Panc1 (cell line): ENCODE measurements at regions not wholly inside any gene's neighbourhood (a gene's known extent, or its start where the extent isn't known, plus 50 kb on each side); places are given as distances from the start of the nearest gene placed in this dataset.

Source experiments
- ATAC-seq: fragments of 200-7000 bp; cut with Tn5 transposase; 2 replicates; pipeline ENCODE4 v1.9.1; 2020; ENCODE audit warnings: mild to moderate bottlenecking, moderate library complexity
- BruUV-seq: library from RNA; stranded (reverse); fragments of 400-500 nt; replicated peaks from 2 replicates; lab custom pipeline; 2021; lab: Mats Ljungman, UMichigan
- CTCF ChIA-PET: fragments of 300-600 bp; sonication (Branson Sonifier 250); formaldehyde crosslinking; loops from one replicate; lab custom pipeline; 2022; ENCODE audit warnings: antibody characterized with exemption; lab: Charles Lee
- POLR2A ChIA-PET: fragments of 300-600 bp; sonication (Branson Sonifier 250); formaldehyde crosslinking; loops from one replicate; lab custom pipeline; 2022; ENCODE audit warnings: antibody characterized with exemption; lab: Charles Lee
- DNase-seq: peaks from one replicate; pipeline ENCODE4 v3.0.0-alpha.2; 2010; ENCODE audit warnings: low read depth, low spot score
- H3K27ac ChIP-seq: 2 replicates; pipeline ENCODE4 v1.5.1; 2011; ENCODE audit warnings: mild to moderate bottlenecking, low read length, inconsistent platforms
- H3K27me3 ChIP-seq: fragments of 200-500 bp; sonication (Bioruptor generic); 2 replicates; pipeline ENCODE4 v1.6.0; 2014; ENCODE audit warnings: low read length, inconsistent platforms; ENCODE audit not compliant: control insufficient read depth, insufficient read depth
- H3K36me3 ChIP-seq: fragments of 200-500 bp; sonication (Bioruptor generic); 2 replicates; pipeline ENCODE4 v1.5.1; 2014; ENCODE audit warnings: inconsistent platforms, mild to moderate bottlenecking, low read length, moderate library complexity; ENCODE audit not compliant: control insufficient read depth, insufficient read depth
- H3K4me1 ChIP-seq: 2 replicates; pipeline ENCODE4 v1.5.1; 2011; ENCODE audit warnings: inconsistent platforms, mild to moderate bottlenecking, low read length, moderate library complexity; ENCODE audit not compliant: control insufficient read depth, insufficient read depth
- H3K4me3 ChIP-seq, 2 experiments: 2 replicates each; pipeline ENCODE4 v1.5.1; 2011 to 2012; ENCODE audit warnings: low read depth in 2 of 2, low read length in 2 of 2, mild to moderate bottlenecking in 2 of 2, inconsistent platforms in 1 of 2, moderate library complexity in 1 of 2
- H3K9me3 ChIP-seq: fragments of 200-500 bp; sonication (Bioruptor generic); 2 replicates; pipeline ENCODE4 v1.5.1; 2014; ENCODE audit warnings: low read depth, mild to moderate bottlenecking, inconsistent platforms, low read length, moderate library complexity; ENCODE audit not compliant: control insufficient read depth, insufficient read depth
- POLR2AphosphoS5 ChIP-seq: IDR thresholded peaks from 2 replicates; pipeline ENCODE4 v1.6.1; 2012; ENCODE audit warnings: mild to moderate bottlenecking, low read depth, low read length, moderate library complexity
- SIN3A ChIP-seq: IDR thresholded peaks from 2 replicates; pipeline ENCODE4 v1.6.1; 2012; ENCODE audit warnings: low read depth, mild to moderate bottlenecking, low read length, moderate library complexity, borderline replicate concordance; ENCODE audit not compliant: insufficient read depth
- TCF7L2 ChIP-seq: IDR thresholded peaks from 2 replicates; pipeline ENCODE4 v1.6.1; 2011; ENCODE audit warnings: mild to moderate bottlenecking, low read depth, low read length, inconsistent platforms
- in situ Hi-C: cut with HindIII; loops from 2 replicates; pipeline ENCODE4 v1.10.0; 2016; ENCODE audit warnings: low sequenced_read_pairs, low pct_unique_long_range_greater_than_20kb
- intact Hi-C: fragments of 100-400 bp; cut with micrococcal nuclease; formaldehyde crosslinking; loops from one replicate; pipeline ENCODE4 v1.10.0; 2022; ENCODE audit not compliant: unreplicated experiment
- TF ChIP-seq, protein P1 (sequence below), 2 experiments: IDR thresholded peaks; 2 replicates each; pipeline ENCODE4 v1.6.1; 2011 to 2012; ENCODE audit warnings: low read depth in 2 of 2, control low read depth in 1 of 2, low read length in 1 of 2, mild to moderate bottlenecking in 1 of 2, moderate library complexity in 1 of 2; ENCODE audit not compliant: insufficient read depth in 1 of 2
- TF ChIP-seq, protein P2 (sequence below): fragments of 450-650 bp; IDR thresholded peaks from 2 replicates; pipeline ENCODE4 v1.5.1; 2017; ENCODE audit warnings: mild to moderate bottlenecking

DNA sequence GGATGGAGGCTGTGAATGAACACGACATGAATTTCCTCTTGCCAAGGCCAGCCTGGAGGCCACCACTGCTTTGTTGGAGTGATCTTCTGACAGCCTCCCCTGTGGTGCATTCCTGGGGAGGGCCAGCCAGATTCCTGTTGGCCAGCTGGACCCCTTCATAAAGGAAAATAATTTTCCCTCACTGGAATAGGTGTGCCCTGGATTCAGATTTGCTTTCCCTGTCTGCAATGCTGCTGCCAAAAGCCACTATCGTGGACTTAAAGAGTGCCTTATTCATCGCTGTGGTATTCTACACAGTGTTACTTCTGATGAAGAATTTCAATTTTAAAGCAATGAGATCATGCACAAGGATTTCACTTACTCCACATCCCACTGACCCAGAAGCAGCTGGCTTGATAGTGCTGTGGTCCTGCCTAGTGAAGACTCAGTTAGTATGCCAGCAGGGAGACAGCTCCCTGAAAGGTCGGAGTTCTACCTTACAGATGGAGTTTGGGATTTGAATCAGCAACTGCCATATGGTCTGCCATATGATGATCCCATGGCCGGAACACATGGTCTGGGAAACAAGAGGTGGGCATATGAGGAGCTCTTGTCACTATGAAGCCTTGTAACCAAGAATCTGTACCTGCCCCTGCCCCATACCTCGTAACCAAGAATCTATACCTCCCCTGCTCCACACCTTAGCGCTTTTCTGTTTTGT is 145.2 kb downstream of the KLF13 start:
- BruUV-seq = no TSS peak
- H3K4me3 ChIP-seq = no peak overlapping the region
- intact Hi-C loops (no loop called here), in situ Hi-C loops (no loop called here)
- no peaks in the 10 kb centered on the region for H3K4me1 ChIP-seq
- H3K27ac ChIP-seq = no peak overlapping the region
- H3K27me3 ChIP-seq = peaks cover 4% of the 10 kb centered on the region; the same call in 1 of the 2 replicates
- POLR2A ChIA-PET = no interaction called here
- CTCF ChIA-PET = no interaction called here
- H3K36me3 ChIP-seq = no peaks in the 10 kb centered on the region
- ATAC-seq (no peak), DNase-seq (no peak)
- no peaks in the 10 kb centered on the region for H3K9me3 ChIP-seq
- TF ChIP-seq, protein P1, sequence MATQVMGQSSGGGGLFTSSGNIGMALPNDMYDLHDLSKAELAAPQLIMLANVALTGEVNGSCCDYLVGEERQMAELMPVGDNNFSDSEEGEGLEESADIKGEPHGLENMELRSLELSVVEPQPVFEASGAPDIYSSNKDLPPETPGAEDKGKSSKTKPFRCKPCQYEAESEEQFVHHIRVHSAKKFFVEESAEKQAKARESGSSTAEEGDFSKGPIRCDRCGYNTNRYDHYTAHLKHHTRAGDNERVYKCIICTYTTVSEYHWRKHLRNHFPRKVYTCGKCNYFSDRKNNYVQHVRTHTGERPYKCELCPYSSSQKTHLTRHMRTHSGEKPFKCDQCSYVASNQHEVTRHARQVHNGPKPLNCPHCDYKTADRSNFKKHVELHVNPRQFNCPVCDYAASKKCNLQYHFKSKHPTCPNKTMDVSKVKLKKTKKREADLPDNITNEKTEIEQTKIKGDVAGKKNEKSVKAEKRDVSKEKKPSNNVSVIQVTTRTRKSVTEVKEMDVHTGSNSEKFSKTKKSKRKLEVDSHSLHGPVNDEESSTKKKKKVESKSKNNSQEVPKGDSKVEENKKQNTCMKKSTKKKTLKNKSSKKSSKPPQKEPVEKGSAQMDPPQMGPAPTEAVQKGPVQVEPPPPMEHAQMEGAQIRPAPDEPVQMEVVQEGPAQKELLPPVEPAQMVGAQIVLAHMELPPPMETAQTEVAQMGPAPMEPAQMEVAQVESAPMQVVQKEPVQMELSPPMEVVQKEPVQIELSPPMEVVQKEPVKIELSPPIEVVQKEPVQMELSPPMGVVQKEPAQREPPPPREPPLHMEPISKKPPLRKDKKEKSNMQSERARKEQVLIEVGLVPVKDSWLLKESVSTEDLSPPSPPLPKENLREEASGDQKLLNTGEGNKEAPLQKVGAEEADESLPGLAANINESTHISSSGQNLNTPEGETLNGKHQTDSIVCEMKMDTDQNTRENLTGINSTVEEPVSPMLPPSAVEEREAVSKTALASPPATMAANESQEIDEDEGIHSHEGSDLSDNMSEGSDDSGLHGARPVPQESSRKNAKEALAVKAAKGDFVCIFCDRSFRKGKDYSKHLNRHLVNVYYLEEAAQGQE (IDR thresholded peaks at IDR 0.05; ENCODE audit: insufficient read depth in 1 of 2, low read depth in 2 of 2, low read length in 1 of 2) = no peak
- no peak for TF ChIP-seq TCF7L2
- TF ChIP-seq, protein P2, sequence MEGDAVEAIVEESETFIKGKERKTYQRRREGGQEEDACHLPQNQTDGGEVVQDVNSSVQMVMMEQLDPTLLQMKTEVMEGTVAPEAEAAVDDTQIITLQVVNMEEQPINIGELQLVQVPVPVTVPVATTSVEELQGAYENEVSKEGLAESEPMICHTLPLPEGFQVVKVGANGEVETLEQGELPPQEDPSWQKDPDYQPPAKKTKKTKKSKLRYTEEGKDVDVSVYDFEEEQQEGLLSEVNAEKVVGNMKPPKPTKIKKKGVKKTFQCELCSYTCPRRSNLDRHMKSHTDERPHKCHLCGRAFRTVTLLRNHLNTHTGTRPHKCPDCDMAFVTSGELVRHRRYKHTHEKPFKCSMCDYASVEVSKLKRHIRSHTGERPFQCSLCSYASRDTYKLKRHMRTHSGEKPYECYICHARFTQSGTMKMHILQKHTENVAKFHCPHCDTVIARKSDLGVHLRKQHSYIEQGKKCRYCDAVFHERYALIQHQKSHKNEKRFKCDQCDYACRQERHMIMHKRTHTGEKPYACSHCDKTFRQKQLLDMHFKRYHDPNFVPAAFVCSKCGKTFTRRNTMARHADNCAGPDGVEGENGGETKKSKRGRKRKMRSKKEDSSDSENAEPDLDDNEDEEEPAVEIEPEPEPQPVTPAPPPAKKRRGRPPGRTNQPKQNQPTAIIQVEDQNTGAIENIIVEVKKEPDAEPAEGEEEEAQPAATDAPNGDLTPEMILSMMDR = no peak
- TF ChIP-seq POLR2AphosphoS5 = no peak
- no peak for TF ChIP-seq SIN3A

DNA sequence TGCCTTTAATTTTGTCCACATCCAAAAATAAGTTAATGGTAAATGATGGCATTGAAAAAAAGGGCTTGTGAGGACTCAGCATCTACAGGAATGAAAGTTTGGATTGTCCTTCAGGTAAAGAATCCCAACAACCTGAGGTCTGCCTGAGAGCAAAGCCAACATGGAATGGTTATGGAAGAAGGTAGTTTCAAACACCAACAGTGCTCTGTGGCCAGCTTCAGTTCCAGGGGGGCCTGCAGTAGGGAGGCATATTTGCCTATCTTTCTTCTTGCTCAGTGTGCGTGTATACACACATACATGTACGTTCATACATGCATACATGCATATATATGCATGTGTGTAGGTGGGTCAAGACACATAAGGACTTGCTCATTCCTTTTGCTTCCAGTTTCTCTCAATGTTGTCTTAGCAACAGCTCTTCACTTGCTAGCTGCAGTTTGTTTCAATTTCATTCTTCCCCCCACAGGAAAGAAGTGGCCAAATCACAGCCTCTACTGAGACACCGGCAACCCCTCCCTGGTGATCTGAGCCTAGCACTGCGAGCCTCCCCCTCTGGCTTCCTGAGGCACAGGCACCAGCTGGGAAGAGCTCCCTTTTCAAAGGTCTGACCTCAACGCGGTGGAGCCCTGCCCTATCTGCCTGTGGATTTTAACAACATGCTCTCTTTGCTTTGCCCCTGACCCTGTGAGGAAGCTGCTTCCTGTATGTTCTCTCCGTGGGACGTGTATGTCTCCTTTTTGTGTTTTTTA is 146.2 kb downstream of the KLF13 start:
- intact Hi-C loops (no loop called here), in situ Hi-C loops (no loop called here)
- ATAC-seq = no peak; the same call in 1 of the 2 replicates
- no peaks in the 10 kb centered on the region for H3K36me3 ChIP-seq
- no peaks in the 10 kb centered on the region for H3K9me3 ChIP-seq
- no peak overlapping the region for H3K4me3 ChIP-seq
- H3K27ac ChIP-seq = no peak overlapping the region
- POLR2A ChIA-PET = no interaction called here
- TF ChIP-seq, protein P2 = no peak
- TF ChIP-seq TCF7L2 = no peak
- TF ChIP-seq, protein P1 (IDR thresholded peaks at IDR 0.05; ENCODE audit: insufficient read depth in 1 of 2, low read depth in 2 of 2, low read length in 1 of 2) = no peak
- TF ChIP-seq POLR2AphosphoS5 = no peak
- TF ChIP-seq SIN3A = no peak
- H3K4me1 ChIP-seq = no peaks in the 10 kb centered on the region
- BruUV-seq = no TSS peak
- CTCF ChIA-PET = no interaction called here
- DNase-seq = no peak
- H3K27me3 ChIP-seq = peaks cover 4% of the 10 kb centered on the region; the same call in 1 of the 2 replicates
